Stomach (tissue), 8 donors: ENCODE measurements at regions not wholly inside any gene's neighbourhood (a gene's known extent, or its start where the extent isn't known, plus 50 kb on each side); places are given as distances from the start of the nearest gene placed in this dataset.
A peak's percentile ranks its signal among the peaks of the same experiment; 100 is the strongest.

Experiments
- DNase-seq, 2 donors: peaks; one replicate each; pipeline versions ENCODE4 v3.0.0 to v3.0.0-alpha.2; 2013 to 2019
- H3K27ac ChIP-seq, 5 donors: fragments of 200-600 bp in 4 of 5; sonication (generic) in 4 of 5; one replicate each; pipeline ENCODE4 v1.5.1; 2013 to 2019; ENCODE audit warnings: mild to moderate bottlenecking in 1 of 5, moderate library complexity in 1 of 5
- H3K27me3 ChIP-seq, 3 donors: fragments of 200-600 bp; sonication (generic); one replicate each; pipeline ENCODE4 v1.5.1; 2017 to 2019; ENCODE audit warnings: mixed run types in 1 of 3
- H3K36me3 ChIP-seq, 4 donors: fragments of 200-600 bp; sonication (generic); 1 replicate in 3 of 4; 2 replicates in 1 of 4; pipeline ENCODE4 v1.5.1; 2016 to 2019
- H3K4me1 ChIP-seq, 4 donors: fragments of 200-600 bp; sonication (generic); one replicate each; pipeline ENCODE4 v1.5.1; 2016 to 2019
- H3K4me3 ChIP-seq, 4 donors: fragments of 200-600 bp; sonication (generic) in 3 of 4; one replicate each; pipeline ENCODE4 v1.5.1; 2016 to 2019; ENCODE audit warnings: mild to moderate bottlenecking in 1 of 4
- H3K9me3 ChIP-seq, 4 donors: fragments of 200-600 bp; sonication (generic); one replicate each; pipeline ENCODE4 v1.5.1; 2016 to 2019
- CTCF ChIP-seq, 7 experiments: fragments of 450-650 bp in 4 of 7; fragments of 200-600 bp in 3 of 7; sonication (generic) in 3 of 7; IDR thresholded peaks; one replicate each; pipeline ENCODE4 v1.5.1; 2016 to 2019; ENCODE audit warnings: antibody characterized with exemption in 7 of 7, control low read depth in 2 of 7, mild to moderate bottlenecking in 1 of 7
- EP300 ChIP-seq: sonication (generic); formaldehyde crosslinking; IDR thresholded peaks from one replicate; pipeline ENCODE4 v1.6.1; 2017; ENCODE audit warnings: antibody characterized with exemption
- POLR2A ChIP-seq, 4 donors: fragments of 450-650 bp; IDR thresholded peaks; one replicate each; pipeline ENCODE4 v1.6.1; 2016; ENCODE audit warnings: antibody characterized with exemption in 4 of 4, control low read depth in 2 of 4, mild to moderate bottlenecking in 1 of 4, moderate library complexity in 1 of 4
- POLR2AphosphoS5 ChIP-seq, 3 donors: sonication (generic); formaldehyde crosslinking; IDR thresholded peaks; one replicate each; pipeline ENCODE4 v1.6.1; 2016; ENCODE audit warnings: antibody characterized with exemption in 3 of 3
- WGBS, 5 donors: extraction: QIAGEN DNeasy Blood & Tissue Kit in 3 of 5; methylation state at CpG; one replicate each; pipeline versions ENCODE4 v1.1.5 to v1.1.7; 2013 to 2018; 5-methylcytosine and 5-hydroxymethylcytosine counted together
- intact Hi-C: fragments of 100-400 bp; cut with DNase I; formaldehyde crosslinking; loops from one replicate; pipeline ENCODE4 v1.15.1; 2023; ENCODE audit warnings: low total_unique reads
- donor health status: healthy with polysubstance abuse.
- donor health status: Bipolar disorder and iron deficiency.
- donor health status: healthy.

- DNase-seq: no peak
- intact Hi-C loops: no loop called here
Measured at GRCh38 chr4:180253419-180253818, 1989.8 kb upstream of the TENM3 start.

GRCh38 chr4:180261346-180261745 is 1981.9 kb upstream of the TENM3 start:
- peaks cover 0 to 4% (median 0%) of the 10 kb centered on the region in 4 donors for H3K9me3 ChIP-seq
- no peaks in the 10 kb centered on the region for H3K4me1 ChIP-seq
- no peak overlapping the region for H3K27ac ChIP-seq
- H3K4me3 ChIP-seq: no peak overlapping the region
- intact Hi-C loops: no loop called here
- TF ChIP-seq POLR2A (IDR thresholded peaks at IDR 0.05) (no peak), EP300 (no peak), CTCF (IDR thresholded peaks at IDR 0.05) (no peak), POLR2AphosphoS5 (IDR thresholded peaks at IDR 0.05) (no peak)
- no peak for DNase-seq
- no peaks in the 10 kb centered on the region for H3K36me3 ChIP-seq
- 33 to 41% (median 36%) methylated on average over 2 of the region's 2 CpGs for WGBS, 5 donors
- no peaks in the 10 kb centered on the region for H3K27me3 ChIP-seq

More at GRCh38 chr4:180253419-180253818, 1989.8 kb upstream of the TENM3 start:
- no peaks in the 10 kb centered on the region for H3K27me3 ChIP-seq
- peaks cover 0 to 10% (median 0%) of the 10 kb centered on the region in 4 donors for H3K9me3 ChIP-seq
- H3K4me1 ChIP-seq: no peaks in the 10 kb centered on the region
- H3K4me3 ChIP-seq: no peak overlapping the region
- no peak for TF ChIP-seq CTCF (IDR thresholded peaks at IDR 0.05)
- TF ChIP-seq EP300: no peak
- no peak for TF ChIP-seq POLR2A (IDR thresholded peaks at IDR 0.05)
- TF ChIP-seq POLR2AphosphoS5 (IDR thresholded peaks at IDR 0.05): no peak
- 61 to 88% (median 72%) methylated on average over 1 of the region's 1 CpG for WGBS, 5 donors
- H3K27ac ChIP-seq: no peak overlapping the region
- H3K36me3 ChIP-seq: no peaks in the 10 kb centered on the region

- WGBS, 5 donors: 68 to 86% (median 72%) methylated on average over 3 of the region's 3 CpGs
- H3K27me3 ChIP-seq: no peaks in the 10 kb centered on the region
- DNase-seq: no peak
- H3K9me3 ChIP-seq: peaks cover 0 to 6% (median 0%) of the 10 kb centered on the region in 4 donors
- TF ChIP-seq EP300: no peak
- TF ChIP-seq POLR2AphosphoS5 (IDR thresholded peaks at IDR 0.05): no peak
- no peak for TF ChIP-seq POLR2A (IDR thresholded peaks at IDR 0.05)
- no peak for TF ChIP-seq CTCF (IDR thresholded peaks at IDR 0.05)
- H3K36me3 ChIP-seq: no peaks in the 10 kb centered on the region
- no peak overlapping the region for H3K27ac ChIP-seq
- intact Hi-C loops: no loop called here
- no peaks in the 10 kb centered on the region for H3K4me1 ChIP-seq
- H3K4me3 ChIP-seq: no peak overlapping the region
Measured at GRCh38 chr4:180280076-180280475, 1963.1 kb upstream of the TENM3 start.

GRCh38 chr4:180280726-180281297 is 1962.4 kb upstream of the TENM3 start:
- H3K36me3 ChIP-seq: no peaks in the 10 kb centered on the region

More at GRCh38 chr4:180280726-180281297, 1962.4 kb upstream of the TENM3 start:
- no peak for TF ChIP-seq POLR2A (IDR thresholded peaks at IDR 0.05)
- no peak for TF ChIP-seq POLR2AphosphoS5 (IDR thresholded peaks at IDR 0.05)
- TF ChIP-seq CTCF (IDR thresholded peaks at IDR 0.05): no peak
- TF ChIP-seq EP300: no peak
- no peaks in the 10 kb centered on the region for H3K4me1 ChIP-seq
- intact Hi-C loops: no loop called here
- no peaks in the 10 kb centered on the region for H3K27me3 ChIP-seq
- peaks cover 0 to 6% (median 0%) of the 10 kb centered on the region in 4 donors for H3K9me3 ChIP-seq
- H3K27ac ChIP-seq: no peak overlapping the region
- WGBS, 5 donors: 71 to 79% (median 76%) methylated on average over 6 of the region's 6 CpGs
- peak in 1 of 2 donors; percentile 2 for DNase-seq
- H3K4me3 ChIP-seq: no peak overlapping the region
